BE2C (cell line): ENCODE measurements at regions not wholly inside any gene's neighbourhood (a gene's known extent, or its start where the extent isn't known, plus 50 kb on each side); places are given as distances from the start of the nearest gene placed in this dataset.

Experiments
- DNase-seq: peaks from one replicate; pipeline ENCODE4 v3.0.0-alpha.2; 2020
- H3K27me3 ChIP-seq: fragments of 250-450 bp; sonication (Bioruptor Pico); 2 replicates; pipeline ENCODE4 v1.5.1; 2020; ENCODE audit warnings: mild to moderate bottlenecking
- H3K36me3 ChIP-seq: fragments of 250-450 bp; sonication (Bioruptor Pico); 2 replicates; pipeline ENCODE4 v1.5.1; 2020; ENCODE audit warnings: mild to moderate bottlenecking
- H3K4me1 ChIP-seq: fragments of 250-450 bp; sonication (Bioruptor Pico); 2 replicates; pipeline ENCODE4 v1.5.1; 2020
- H3K4me3 ChIP-seq: 2 replicates; pipeline ENCODE4 v1.5.1; 2011; ENCODE audit warnings: low read depth, low read length
- H3K9me3 ChIP-seq: fragments of 250-450 bp; sonication (Bioruptor Pico); 2 replicates; pipeline ENCODE4 v1.5.1; 2020
- TF ChIP-seq, protein P1 (sequence below): IDR thresholded peaks from 2 replicates; pipeline ENCODE4 v1.5.1; 2012; ENCODE audit warnings: mild to moderate bottlenecking, low read depth, low read length

DNA sequence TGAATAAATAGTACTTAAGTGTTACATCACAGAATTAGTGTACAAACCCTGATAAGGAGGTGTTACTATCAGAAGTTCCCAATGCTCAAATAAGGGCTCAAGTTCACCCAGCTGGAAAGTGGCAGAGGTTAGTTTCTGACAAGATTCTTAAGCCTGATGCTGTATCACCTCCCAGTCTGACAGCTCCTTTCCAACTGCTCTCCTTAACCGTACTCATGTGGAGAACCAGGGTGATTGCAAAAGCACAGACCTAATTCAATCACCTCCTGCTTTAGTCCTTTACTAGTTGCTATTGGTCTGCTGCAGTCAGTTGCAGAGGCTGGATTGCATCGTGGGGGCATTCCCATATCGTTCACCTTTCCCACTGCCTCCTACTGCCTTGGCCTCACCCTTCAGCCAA is 100.4 kb upstream of the ZNF618 start:
- no peak for DNase-seq
- peaks cover 3% of the 10 kb centered on the region; the same call in 1 of the 2 replicates for H3K9me3 ChIP-seq
- no peaks in the 10 kb centered on the region for H3K36me3 ChIP-seq
- H3K27me3 ChIP-seq = no peaks in the 10 kb centered on the region
- TF ChIP-seq, protein P1, sequence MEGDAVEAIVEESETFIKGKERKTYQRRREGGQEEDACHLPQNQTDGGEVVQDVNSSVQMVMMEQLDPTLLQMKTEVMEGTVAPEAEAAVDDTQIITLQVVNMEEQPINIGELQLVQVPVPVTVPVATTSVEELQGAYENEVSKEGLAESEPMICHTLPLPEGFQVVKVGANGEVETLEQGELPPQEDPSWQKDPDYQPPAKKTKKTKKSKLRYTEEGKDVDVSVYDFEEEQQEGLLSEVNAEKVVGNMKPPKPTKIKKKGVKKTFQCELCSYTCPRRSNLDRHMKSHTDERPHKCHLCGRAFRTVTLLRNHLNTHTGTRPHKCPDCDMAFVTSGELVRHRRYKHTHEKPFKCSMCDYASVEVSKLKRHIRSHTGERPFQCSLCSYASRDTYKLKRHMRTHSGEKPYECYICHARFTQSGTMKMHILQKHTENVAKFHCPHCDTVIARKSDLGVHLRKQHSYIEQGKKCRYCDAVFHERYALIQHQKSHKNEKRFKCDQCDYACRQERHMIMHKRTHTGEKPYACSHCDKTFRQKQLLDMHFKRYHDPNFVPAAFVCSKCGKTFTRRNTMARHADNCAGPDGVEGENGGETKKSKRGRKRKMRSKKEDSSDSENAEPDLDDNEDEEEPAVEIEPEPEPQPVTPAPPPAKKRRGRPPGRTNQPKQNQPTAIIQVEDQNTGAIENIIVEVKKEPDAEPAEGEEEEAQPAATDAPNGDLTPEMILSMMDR = no peak
- H3K4me1 ChIP-seq = no peaks in the 10 kb centered on the region
- no peak overlapping the region for H3K4me3 ChIP-seq

GRCh38 chr9:113776194-113776593 is 99.9 kb upstream of the ZNF618 start:
- TF ChIP-seq, protein P1 = no peak
- no peak for DNase-seq
- H3K27me3 ChIP-seq = no peaks in the 10 kb centered on the region
- no peak overlapping the region for H3K4me3 ChIP-seq
- peaks cover 3% of the 10 kb centered on the region; the same call in 1 of the 2 replicates for H3K9me3 ChIP-seq
- no peaks in the 10 kb centered on the region for H3K36me3 ChIP-seq
- H3K4me1 ChIP-seq = no peaks in the 10 kb centered on the region

- TF ChIP-seq, protein P1 = no peak
- no peak for DNase-seq
- no peaks in the 10 kb centered on the region for H3K4me1 ChIP-seq
- no peak overlapping the region for H3K4me3 ChIP-seq
- H3K36me3 ChIP-seq = no peaks in the 10 kb centered on the region
- H3K27me3 ChIP-seq = no peaks in the 10 kb centered on the region
- H3K9me3 ChIP-seq = no peaks in the 10 kb centered on the region
Measured at GRCh38 chr9:113781381-113781780, 94.7 kb upstream of the ZNF618 start.

- H3K4me3 ChIP-seq = no peak overlapping the region
- no peaks in the 10 kb centered on the region for H3K27me3 ChIP-seq
- no peaks in the 10 kb centered on the region for H3K4me1 ChIP-seq
- no peaks in the 10 kb centered on the region for H3K36me3 ChIP-seq
- H3K9me3 ChIP-seq = no peaks in the 10 kb centered on the region
- TF ChIP-seq, protein P1 = no peak
- no peak for DNase-seq
Measured at GRCh38 chr9:113781896-113782295, 94.2 kb upstream of the ZNF618 start.

DNA sequence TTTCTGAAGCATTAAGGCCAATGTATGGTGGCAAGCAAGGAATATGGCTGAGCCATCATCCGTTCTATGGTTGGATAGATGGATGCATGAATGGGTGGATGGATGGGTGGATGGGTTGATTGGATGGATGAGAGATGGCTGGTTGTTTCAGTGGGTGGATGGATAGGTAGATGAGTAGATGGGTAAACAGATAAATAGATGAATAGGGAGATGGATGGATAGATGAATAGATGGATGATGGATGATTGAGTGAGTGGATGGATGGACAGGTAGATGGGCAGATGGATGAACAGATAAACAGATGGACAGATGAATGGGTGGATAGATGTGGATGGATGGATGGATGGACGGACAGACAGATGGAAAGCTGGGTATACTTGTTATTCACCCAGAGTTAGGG is 92.6 kb upstream of the ZNF618 start:
- Histone ChIP-seq H3K4me3 (no peak overlapping the region), H3K9me3 (no peaks in the 10 kb centered on the region), H3K27me3 (no peaks in the 10 kb centered on the region), H3K36me3 (no peaks in the 10 kb centered on the region), H3K4me1 (no peaks in the 10 kb centered on the region)
- TF ChIP-seq, protein P1 = no peak
- no peak for DNase-seq

- H3K4me3 ChIP-seq = no peak overlapping the region
- H3K9me3 ChIP-seq = no peaks in the 10 kb centered on the region
- TF ChIP-seq, protein P1 = no peak
- no peaks in the 10 kb centered on the region for H3K27me3 ChIP-seq
- no peaks in the 10 kb centered on the region for H3K36me3 ChIP-seq
- DNase-seq = no peak
- no peaks in the 10 kb centered on the region for H3K4me1 ChIP-seq
Measured at GRCh38 chr9:113785334-113785733, 90.8 kb upstream of the ZNF618 start.
